ENCODE measurements at regions not wholly inside any gene's neighbourhood (a gene's known extent, or its start where the extent isn't known, plus 50 kb on each side); places are given as distances from the start of the nearest gene placed in this dataset.

- Mint-ChIP-seq H3K4me3 (peak overlapping the region; percentile 61), H3K36me3 (no peaks in the 10 kb centered on the region), H3K4me1 (peaks cover 22% of the 10 kb centered on the region), H3K27me3 (no peaks in the 10 kb centered on the region), H3K9me3 (no peaks in the 10 kb centered on the region), H3K27ac (peak overlapping the region; percentile 62)
- no peak for DNase-seq (ENCODE audit: low spot score in 2 of 2)
- peak; percentile 82 for ATAC-seq (ENCODE audit: low read depth)
These were observed 50.2 kb upstream of the CCND2 start for GRCh38 chr12:4223273-4223845.

GRCh38 chr12:4221258-4221620 lies 52.3 kb upstream of the CCND2 start:
- ATAC-seq (ENCODE audit: low read depth) (no peak), DNase-seq (ENCODE audit: low spot score in 2 of 2) (no peak)
- Mint-ChIP-seq H3K4me3 (no peak overlapping the region), H3K36me3 (no peaks in the 10 kb centered on the region), H3K4me1 (peaks cover 28% of the 10 kb centered on the region), H3K27me3 (no peaks in the 10 kb centered on the region), H3K9me3 (no peaks in the 10 kb centered on the region), H3K27ac (no peak overlapping the region)

- H3K27me3 Mint-ChIP-seq: no peaks in the 10 kb centered on the region
- peaks cover 33% of the 10 kb centered on the region for H3K4me1 Mint-ChIP-seq
- ATAC-seq (ENCODE audit: low read depth) (no peak), DNase-seq (ENCODE audit: low spot score in 2 of 2) (no peak)
- H3K36me3 Mint-ChIP-seq: no peaks in the 10 kb centered on the region
- H3K27ac Mint-ChIP-seq: no peak overlapping the region
- no peaks in the 10 kb centered on the region for H3K9me3 Mint-ChIP-seq
- H3K4me3 Mint-ChIP-seq: no peak overlapping the region
These were observed 52.9 kb upstream of the CCND2 start for GRCh38 chr12:4220536-4221257.

GRCh38 chr12:4217091-4217490 lies 56.5 kb upstream of the CCND2 start:
- Mint-ChIP-seq H3K36me3 (no peaks in the 10 kb centered on the region), H3K9me3 (no peaks in the 10 kb centered on the region), H3K27me3 (no peaks in the 10 kb centered on the region), H3K27ac (peak overlapping the region; percentile 97), H3K4me1 (peaks cover 33% of the 10 kb centered on the region), H3K4me3 (no peak overlapping the region)
- ATAC-seq (ENCODE audit: low read depth) (no peak), DNase-seq (ENCODE audit: low spot score in 2 of 2) (no peak)

- no peak for DNase-seq (ENCODE audit: low spot score in 2 of 2)
- no peaks in the 10 kb centered on the region for H3K9me3 Mint-ChIP-seq
- H3K27me3 Mint-ChIP-seq: no peaks in the 10 kb centered on the region
- H3K27ac Mint-ChIP-seq: peak overlapping the region; percentile 97
- no peak for ATAC-seq (ENCODE audit: low read depth)
- H3K4me1 Mint-ChIP-seq: peaks cover 33% of the 10 kb centered on the region
- H3K36me3 Mint-ChIP-seq: no peaks in the 10 kb centered on the region
- peak overlapping the region; percentile 29 for H3K4me3 Mint-ChIP-seq
These were observed 57.2 kb upstream of the CCND2 start for GRCh38 chr12:4216187-4216927.

GRCh38 chr12:4215229-4216186 lies 58.1 kb upstream of the CCND2 start:
- no peaks in the 10 kb centered on the region for H3K9me3 Mint-ChIP-seq
- H3K27ac Mint-ChIP-seq: peak overlapping the region; percentile 97
- H3K4me1 Mint-ChIP-seq: peaks cover 33% of the 10 kb centered on the region
- ATAC-seq (ENCODE audit: low read depth) (peak; percentile 92), DNase-seq (ENCODE audit: low spot score in 2 of 2) (peak; percentile 72 to 73)
- H3K4me3 Mint-ChIP-seq: peak overlapping the region; percentile 79
- no peaks in the 10 kb centered on the region for H3K36me3 Mint-ChIP-seq
- H3K27me3 Mint-ChIP-seq: no peaks in the 10 kb centered on the region

GRCh38 chr12:4214877-4215228 lies 58.7 kb upstream of the CCND2 start:
- H3K27me3 Mint-ChIP-seq: no peaks in the 10 kb centered on the region
- peak overlapping the region; percentile 97 for H3K27ac Mint-ChIP-seq
- DNase-seq (ENCODE audit: low spot score in 2 of 2): no peak
- H3K4me3 Mint-ChIP-seq: peak overlapping the region; percentile 79
- ATAC-seq (ENCODE audit: low read depth): no peak
- no peaks in the 10 kb centered on the region for H3K36me3 Mint-ChIP-seq
- H3K4me1 Mint-ChIP-seq: peaks cover 36% of the 10 kb centered on the region
- H3K9me3 Mint-ChIP-seq: no peaks in the 10 kb centered on the region

- H3K9me3 Mint-ChIP-seq: no peaks in the 10 kb centered on the region
- H3K36me3 Mint-ChIP-seq: no peaks in the 10 kb centered on the region
- H3K27me3 Mint-ChIP-seq: no peaks in the 10 kb centered on the region
- DNase-seq (ENCODE audit: low spot score in 2 of 2) (no peak), ATAC-seq (ENCODE audit: low read depth) (no peak)
- no peak overlapping the region for H3K4me3 Mint-ChIP-seq
- H3K27ac Mint-ChIP-seq: peak overlapping the region; percentile 97
- H3K4me1 Mint-ChIP-seq: peaks cover 36% of the 10 kb centered on the region
These were observed 60.1 kb upstream of the CCND2 start for GRCh38 chr12:4213471-4213870.

GRCh38 chr12:4212845-4213244 lies 60.7 kb upstream of the CCND2 start:
- Mint-ChIP-seq H3K4me3 (no peak overlapping the region), H3K36me3 (no peaks in the 10 kb centered on the region), H3K27me3 (no peaks in the 10 kb centered on the region), H3K9me3 (no peaks in the 10 kb centered on the region), H3K4me1 (peaks cover 36% of the 10 kb centered on the region), H3K27ac (peak overlapping the region; percentile 97)
- no peak for DNase-seq (ENCODE audit: low spot score in 2 of 2)
- no peak for ATAC-seq (ENCODE audit: low read depth)

GRCh38 chr12:4211372-4211771 lies 62.2 kb upstream of the CCND2 start:
- no peaks in the 10 kb centered on the region for H3K9me3 Mint-ChIP-seq
- no peaks in the 10 kb centered on the region for H3K27me3 Mint-ChIP-seq
- DNase-seq (ENCODE audit: low spot score in 2 of 2): no peak
- H3K4me3 Mint-ChIP-seq: no peak overlapping the region
- no peak overlapping the region for H3K27ac Mint-ChIP-seq
- H3K4me1 Mint-ChIP-seq: peaks cover 24% of the 10 kb centered on the region
- H3K36me3 Mint-ChIP-seq: no peaks in the 10 kb centered on the region
- no peak for ATAC-seq (ENCODE audit: low read depth)

- H3K9me3 Mint-ChIP-seq: no peaks in the 10 kb centered on the region
These were observed 63.4 kb upstream of the CCND2 start for GRCh38 chr12:4210183-4210582.

GRCh38 chr12:4206470-4206869 lies 67.1 kb upstream of the CCND2 start:
- H3K27ac Mint-ChIP-seq: no peak overlapping the region
- no peak for ATAC-seq (ENCODE audit: low read depth)
- no peaks in the 10 kb centered on the region for H3K27me3 Mint-ChIP-seq
- H3K36me3 Mint-ChIP-seq: no peaks in the 10 kb centered on the region
- DNase-seq (ENCODE audit: low spot score in 2 of 2): no peak
- H3K9me3 Mint-ChIP-seq: no peaks in the 10 kb centered on the region
- no peak overlapping the region for H3K4me3 Mint-ChIP-seq
- peaks cover 33% of the 10 kb centered on the region for H3K4me1 Mint-ChIP-seq

More at GRCh38 chr12:4210183-4210582, 63.4 kb upstream of the CCND2 start:
- Mint-ChIP-seq H3K27ac (no peak overlapping the region), H3K4me1 (peaks cover 14% of the 10 kb centered on the region), H3K4me3 (no peak overlapping the region), H3K27me3 (no peaks in the 10 kb centered on the region), H3K36me3 (no peaks in the 10 kb centered on the region)
- DNase-seq (ENCODE audit: low spot score in 2 of 2): no peak
- no peak for ATAC-seq (ENCODE audit: low read depth)

GRCh38 chr12:4203772-4204376 lies 69.7 kb upstream of the CCND2 start:
- ATAC-seq (ENCODE audit: low read depth) (peak; percentile 36), DNase-seq (ENCODE audit: low spot score in 2 of 2) (peak in 1 of 2 donors; percentile 9)
- Mint-ChIP-seq H3K27me3 (no peaks in the 10 kb centered on the region), H3K36me3 (no peaks in the 10 kb centered on the region), H3K27ac (no peak overlapping the region), H3K9me3 (no peaks in the 10 kb centered on the region), H3K4me1 (peaks cover 34% of the 10 kb centered on the region), H3K4me3 (peak overlapping the region; percentile 6)

All from memory B cell (primary cell).